Thyroid gland (tissue), 4 donors: ENCODE measurements at regions not wholly inside any gene's neighbourhood (a gene's known extent, or its start where the extent isn't known, plus 50 kb on each side); places are given as distances from the start of the nearest gene placed in this dataset.

Experiments
- POLR2A ChIP-seq, 2 donors: fragments of 450-650 bp; IDR thresholded peaks; one replicate each; pipeline ENCODE4 v1.6.1; 2017; ENCODE audit warnings: antibody characterized with exemption in 2 of 2, mild to moderate bottlenecking in 2 of 2, moderate library complexity in 1 of 2
- TF ChIP-seq, protein P1 (sequence below), 6 experiments: fragments of 200-600 bp in 3 of 6; fragments of 450-650 bp in 3 of 6; sonication (generic) in 3 of 6; IDR thresholded peaks; one replicate each; pipeline ENCODE4 v1.5.1; 2016 to 2019; ENCODE audit warnings: antibody characterized with exemption in 6 of 6, mild to moderate bottlenecking in 2 of 6, inconsistent platforms in 1 of 6, moderate library complexity in 1 of 6

DNA sequence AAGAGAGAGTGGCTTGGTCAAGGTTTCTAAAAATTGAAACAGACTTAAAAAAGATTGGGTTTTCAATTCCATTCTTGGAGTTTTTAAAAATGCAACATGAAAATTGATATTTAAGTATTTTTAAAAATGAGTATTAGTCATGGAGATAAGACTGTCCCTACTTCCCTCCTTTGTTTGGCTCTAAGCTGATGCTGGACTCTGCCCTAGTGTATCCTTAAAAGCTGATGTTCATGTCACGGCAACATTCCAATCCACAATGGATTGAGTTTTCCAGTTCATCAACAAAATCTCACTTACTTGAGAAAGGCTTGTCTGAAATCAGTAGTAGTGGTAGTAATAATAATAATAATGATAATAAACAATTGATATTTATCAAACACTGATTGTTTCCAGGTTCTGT lies 119.0 kb upstream of the SLC38A2 start:
- TF ChIP-seq, protein P1, sequence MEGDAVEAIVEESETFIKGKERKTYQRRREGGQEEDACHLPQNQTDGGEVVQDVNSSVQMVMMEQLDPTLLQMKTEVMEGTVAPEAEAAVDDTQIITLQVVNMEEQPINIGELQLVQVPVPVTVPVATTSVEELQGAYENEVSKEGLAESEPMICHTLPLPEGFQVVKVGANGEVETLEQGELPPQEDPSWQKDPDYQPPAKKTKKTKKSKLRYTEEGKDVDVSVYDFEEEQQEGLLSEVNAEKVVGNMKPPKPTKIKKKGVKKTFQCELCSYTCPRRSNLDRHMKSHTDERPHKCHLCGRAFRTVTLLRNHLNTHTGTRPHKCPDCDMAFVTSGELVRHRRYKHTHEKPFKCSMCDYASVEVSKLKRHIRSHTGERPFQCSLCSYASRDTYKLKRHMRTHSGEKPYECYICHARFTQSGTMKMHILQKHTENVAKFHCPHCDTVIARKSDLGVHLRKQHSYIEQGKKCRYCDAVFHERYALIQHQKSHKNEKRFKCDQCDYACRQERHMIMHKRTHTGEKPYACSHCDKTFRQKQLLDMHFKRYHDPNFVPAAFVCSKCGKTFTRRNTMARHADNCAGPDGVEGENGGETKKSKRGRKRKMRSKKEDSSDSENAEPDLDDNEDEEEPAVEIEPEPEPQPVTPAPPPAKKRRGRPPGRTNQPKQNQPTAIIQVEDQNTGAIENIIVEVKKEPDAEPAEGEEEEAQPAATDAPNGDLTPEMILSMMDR (IDR thresholded peaks at IDR 0.05): no peak
- no peak for TF ChIP-seq POLR2A (IDR thresholded peaks at IDR 0.05)
